Right ventricle myocardium superior (tissue), 1 donor: ENCODE measurements at regions not wholly inside any gene's neighbourhood (a gene's known extent, or its start where the extent isn't known, plus 50 kb on each side); places are given as distances from the start of the nearest gene placed in this dataset.

ENCODE experiments used
- ATAC-seq: fragments of 200-7000 bp; cut with Tn5 transposase; one replicate; pipeline ENCODE4 v1.9.1; 2020; ENCODE audit warnings: mild to moderate bottlenecking; ENCODE audit not compliant: poor library complexity
- DNase-seq: peaks from one replicate; pipeline ENCODE4 v3.0.0-alpha.2; 2020
- intact Hi-C: fragments of 100-400 bp; cut with DNase I; formaldehyde crosslinking; loops from one replicate; pipeline ENCODE4 v1.11.2; 2022
- donor health status: DM: no; HTN: yes; CAD: no; lungs with severe emphysema.

DNA sequence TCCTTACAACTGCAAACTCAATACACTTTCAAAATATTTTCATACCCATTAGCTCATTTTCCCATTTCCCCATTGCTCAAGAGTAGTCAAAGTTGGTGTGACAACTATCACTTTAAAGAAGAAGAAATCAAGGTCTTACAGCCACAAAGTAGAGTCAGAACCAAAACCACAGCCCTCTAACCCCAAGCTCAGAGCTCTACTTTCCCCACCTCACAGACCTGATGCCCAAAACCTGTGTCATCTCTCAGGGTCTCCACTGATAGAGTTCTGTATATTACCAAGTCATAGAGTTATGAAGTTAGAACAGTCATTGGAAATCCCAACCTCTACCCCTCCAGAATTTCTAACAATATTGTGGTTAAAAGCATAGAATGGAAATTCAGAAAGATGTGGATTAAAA lies 505.8 kb downstream of the RAB28 start:
- ATAC-seq (no peak), DNase-seq (no peak)
- intact Hi-C loops: no loop called here

DNA sequence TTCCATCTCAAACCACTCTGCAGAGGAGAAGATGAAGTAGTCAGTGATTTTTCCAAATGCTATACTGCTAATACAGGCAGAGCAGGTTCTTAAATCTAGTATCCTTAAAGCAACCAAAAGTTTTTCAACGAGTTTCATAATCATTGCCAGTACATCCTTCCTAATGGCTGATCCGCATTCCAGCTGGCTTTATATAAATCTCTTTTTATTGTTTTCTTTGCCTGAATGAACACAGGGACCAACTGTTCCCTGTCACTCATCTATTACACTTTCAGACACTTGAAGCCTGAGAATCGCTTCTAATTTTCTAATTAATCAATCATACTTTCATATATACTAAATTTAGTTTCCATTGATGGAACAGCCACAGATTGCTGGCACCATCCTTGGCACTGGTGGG lies 508.6 kb downstream of the RAB28 start:
- no peak for DNase-seq
- intact Hi-C loops: no loop called here
- no peak for ATAC-seq

DNA sequence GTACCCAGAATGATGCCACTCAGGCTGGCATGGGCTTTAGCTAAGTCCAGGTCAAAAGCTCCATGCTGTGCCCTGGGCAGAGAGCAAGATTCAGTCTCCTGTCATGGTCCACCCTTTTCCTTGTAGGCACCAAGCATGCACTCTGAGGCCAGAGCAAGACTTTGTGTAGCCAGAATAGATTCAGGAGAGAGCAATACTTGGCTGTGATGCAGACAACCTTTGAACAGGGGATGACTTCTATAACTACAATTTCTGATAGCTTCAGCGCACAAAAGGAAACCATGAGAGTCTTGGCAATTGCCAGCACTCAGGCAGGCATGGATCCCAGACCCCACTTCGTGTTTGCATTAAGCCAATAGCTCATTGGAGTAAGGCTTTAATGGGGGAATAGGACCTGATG lies 510.6 kb downstream of the RAB28 start:
- intact Hi-C loops: no loop called here
- DNase-seq (no peak), ATAC-seq (no peak)

DNA sequence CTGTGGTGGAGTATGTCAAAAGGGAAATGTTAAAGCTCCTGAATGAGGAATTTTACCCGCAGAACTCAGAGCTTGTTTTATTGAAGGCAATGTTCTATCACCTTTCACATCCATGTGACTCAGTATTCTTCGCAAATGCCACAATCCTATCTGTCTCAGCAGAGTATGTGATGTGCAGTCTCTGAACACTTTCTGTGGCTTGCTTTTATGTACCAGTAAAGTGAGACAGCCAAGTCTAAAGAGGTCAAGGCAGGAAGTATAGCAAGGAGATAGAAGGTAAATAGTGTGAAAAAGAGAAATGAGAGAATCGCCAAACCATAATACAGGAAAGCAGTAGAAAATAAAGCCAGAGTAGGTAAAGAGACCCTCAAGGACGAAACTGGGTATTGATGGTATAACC lies 515.8 kb downstream of the RAB28 start:
- no peak for DNase-seq
- no peak for ATAC-seq
- intact Hi-C loops: no loop called here

DNA sequence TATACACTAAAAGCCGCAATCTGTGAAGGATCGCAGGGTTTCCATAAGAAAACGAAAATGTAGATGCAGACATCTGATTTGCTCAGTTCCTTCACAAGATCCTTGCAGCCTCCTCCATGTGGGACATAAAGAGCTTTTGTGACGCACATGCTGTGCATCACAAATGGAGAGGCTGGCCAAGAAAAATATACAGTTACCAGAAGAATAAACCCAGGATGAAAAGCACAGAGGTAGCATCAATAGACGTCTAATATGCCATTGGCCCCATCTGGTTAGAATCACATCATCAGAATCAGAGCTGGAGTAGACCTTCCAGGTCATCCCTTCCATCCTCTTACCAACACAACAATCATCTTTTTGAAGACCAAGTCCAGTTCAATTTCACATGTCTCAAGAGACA lies 517.4 kb downstream of the RAB28 start:
- intact Hi-C loops: no loop called here
- ATAC-seq (no peak), DNase-seq (no peak)

DNA sequence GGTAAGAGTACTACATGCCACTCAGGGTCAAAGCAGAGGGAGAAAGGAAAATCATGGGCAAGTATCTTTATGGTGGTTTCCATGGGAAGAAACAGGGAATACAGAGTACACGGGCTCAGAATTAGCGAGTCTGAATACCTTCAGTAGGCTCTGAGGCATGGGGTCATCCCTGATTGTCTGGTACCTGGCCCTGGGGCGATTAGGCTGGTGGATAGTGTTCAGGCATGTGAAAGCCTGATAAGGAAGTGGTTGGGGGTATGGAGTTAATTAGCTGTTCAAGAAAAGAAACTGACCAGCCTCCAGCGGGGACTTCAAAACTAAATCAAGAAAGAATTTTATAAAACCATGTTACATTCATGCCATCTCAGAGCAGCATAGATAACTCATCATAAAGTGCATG lies 518.8 kb downstream of the RAB28 start:
- intact Hi-C loops: no loop called here
- DNase-seq (no peak), ATAC-seq (no peak)

DNA sequence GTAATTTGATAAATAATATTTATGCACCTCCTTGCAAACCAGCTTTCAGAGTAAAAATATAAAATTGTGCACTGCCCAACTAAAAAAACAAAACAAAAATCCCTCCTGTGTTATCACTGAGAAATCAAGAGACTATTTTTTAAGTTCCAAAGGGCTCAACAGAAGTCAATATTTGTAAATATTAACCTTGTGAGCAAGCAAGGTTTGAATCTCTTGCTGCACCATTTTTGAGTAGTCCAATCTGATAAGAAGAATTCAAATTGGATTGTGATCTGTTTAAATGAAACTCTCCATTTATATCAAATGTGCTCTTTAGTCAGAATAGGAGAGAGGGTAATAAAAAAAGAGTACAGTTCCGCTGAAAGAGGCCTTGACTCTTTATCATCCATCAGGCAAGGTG lies 520.2 kb downstream of the RAB28 start:
- intact Hi-C loops: no loop called here
- ATAC-seq (no peak), DNase-seq (no peak)

DNA sequence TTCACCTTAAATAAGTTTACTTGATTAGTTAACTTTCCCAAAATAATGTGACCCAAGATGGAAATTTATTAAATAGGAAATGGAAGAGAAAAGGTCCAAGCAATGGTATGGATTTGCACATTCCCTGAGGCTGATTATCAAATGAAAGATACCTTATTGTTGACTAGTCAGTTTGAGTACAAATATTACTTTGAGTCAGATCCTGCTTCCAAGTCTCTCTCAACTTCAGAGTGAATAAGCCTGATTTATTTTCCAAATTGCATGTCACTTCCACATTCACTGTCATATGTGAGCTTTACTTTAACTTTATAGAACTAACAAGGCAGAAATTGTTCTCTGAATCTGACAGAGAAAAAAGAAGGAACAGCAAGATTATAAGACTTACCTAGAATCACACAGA lies 520.8 kb downstream of the RAB28 start:
- ATAC-seq (no peak), DNase-seq (no peak)
- intact Hi-C loops: no loop called here

DNA sequence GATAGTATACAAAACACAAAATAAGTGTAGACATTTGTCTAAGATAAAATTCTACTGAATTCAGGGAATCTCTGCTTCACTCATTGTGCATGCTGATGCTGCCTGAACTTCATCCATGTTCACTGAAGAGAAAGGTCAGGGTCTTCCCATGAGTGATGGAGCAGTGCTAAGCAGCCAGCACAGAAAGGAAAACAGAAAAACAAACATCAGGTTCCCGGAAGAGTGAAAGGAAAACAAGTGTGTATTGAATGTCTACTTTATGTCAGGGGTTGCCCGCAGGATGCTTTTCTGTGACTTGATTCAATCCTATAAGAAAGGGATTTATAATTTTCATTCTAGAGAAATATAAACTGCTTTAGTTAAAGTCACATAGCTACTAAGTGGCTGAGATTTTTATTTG lies 522.4 kb downstream of the RAB28 start:
- intact Hi-C loops: no loop called here
- DNase-seq (no peak), ATAC-seq (no peak)

DNA sequence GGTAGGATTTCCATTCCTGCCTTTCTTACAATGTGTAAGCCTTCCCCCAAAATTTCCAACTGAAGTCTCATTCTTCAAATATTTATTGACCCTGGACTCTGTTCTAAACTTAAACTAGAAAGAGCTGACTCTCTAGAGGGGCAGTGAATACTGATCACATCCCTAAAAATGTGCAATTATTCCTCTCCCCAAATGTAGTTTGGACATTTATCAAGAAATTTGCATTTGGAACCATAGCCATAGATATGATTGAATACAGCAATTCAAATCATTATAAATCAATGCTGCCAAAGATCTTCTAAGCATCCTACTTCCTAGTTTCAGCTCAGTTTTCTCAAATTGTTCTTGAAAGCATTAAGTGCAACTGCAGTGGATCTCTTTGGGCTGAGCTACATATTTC lies 525.7 kb downstream of the RAB28 start:
- DNase-seq (no peak), ATAC-seq (no peak)
- intact Hi-C loops: no loop called here

DNA sequence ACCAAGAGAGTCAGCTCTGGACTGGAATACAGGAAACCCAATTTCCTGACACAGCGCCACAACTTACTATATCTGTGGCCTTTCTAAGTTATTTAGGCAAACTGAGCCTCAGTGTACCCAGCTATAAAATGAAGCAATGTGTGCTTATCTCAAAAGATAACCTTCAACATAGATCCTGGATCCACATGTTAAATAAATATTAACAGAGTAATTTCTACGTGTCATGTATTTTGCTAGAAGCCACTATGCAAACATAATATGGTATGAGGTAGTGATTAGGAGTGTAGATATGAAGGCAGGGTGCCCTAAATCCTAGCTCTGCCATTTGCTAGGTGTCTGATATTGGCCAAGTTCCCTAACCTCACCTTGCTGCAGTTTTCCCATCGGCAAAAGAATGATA lies 527.0 kb downstream of the RAB28 start:
- DNase-seq: no peak
- no peak for ATAC-seq
- intact Hi-C loops: no loop called here

DNA sequence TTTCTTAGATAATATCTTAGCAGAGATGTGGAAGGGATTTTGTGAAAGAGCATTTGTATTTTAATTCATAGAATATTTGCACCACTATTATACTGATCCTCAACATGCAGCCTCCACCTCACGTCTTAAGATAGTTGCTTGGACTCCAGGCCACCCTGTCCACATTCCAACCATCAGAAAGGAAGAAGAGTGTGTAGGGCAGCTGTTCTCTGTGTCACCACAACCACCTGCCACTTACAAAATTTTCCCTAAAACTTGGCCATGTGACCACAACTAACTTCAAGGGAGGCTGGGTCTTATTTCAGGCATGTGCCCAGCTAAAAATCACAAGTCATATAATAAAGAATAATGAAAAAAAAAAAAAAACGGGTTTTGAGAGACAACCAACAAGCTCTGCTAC lies 528.1 kb downstream of the RAB28 start:
- DNase-seq (no peak), ATAC-seq (no peak)
- intact Hi-C loops: no loop called here

DNA sequence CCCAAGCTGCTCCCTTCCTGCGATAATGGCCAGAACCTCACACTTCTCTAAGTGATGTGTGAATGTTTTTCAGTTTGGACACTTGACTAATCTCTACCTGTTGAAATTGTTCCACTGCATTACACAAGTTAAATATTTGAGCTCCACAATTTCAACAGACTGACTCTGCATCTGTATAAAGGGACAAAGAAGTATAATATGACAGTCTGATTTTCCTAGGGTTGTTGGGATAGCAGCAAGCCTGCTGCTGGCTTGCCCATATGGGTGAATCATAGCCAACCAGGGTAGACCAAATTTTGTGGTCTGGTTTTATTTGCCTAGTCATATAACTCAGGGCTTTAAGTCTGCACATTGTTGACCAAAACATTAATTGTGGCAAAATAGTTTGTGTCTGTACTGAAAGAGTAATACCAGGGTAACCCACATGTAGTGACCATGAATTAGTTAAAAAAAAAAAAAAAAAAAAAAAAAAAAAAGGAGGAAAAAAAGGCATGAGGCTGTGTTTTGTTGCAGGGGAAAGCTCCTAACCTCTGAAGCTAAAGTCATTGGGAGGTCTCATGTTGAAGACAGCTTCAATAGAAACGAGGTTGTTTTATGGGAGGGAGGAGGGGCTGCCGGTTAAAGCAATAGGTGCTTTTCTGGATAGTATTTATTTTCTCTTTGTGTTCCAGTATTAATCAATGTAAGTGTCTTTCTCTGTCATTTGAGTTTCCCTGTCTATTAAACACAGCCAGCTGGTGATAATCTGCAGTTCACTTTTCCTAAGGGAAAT lies 534.2 kb downstream of the RAB28 start:
- DNase-seq: no peak
- no peak for ATAC-seq
- intact Hi-C loops: no loop called here

DNA sequence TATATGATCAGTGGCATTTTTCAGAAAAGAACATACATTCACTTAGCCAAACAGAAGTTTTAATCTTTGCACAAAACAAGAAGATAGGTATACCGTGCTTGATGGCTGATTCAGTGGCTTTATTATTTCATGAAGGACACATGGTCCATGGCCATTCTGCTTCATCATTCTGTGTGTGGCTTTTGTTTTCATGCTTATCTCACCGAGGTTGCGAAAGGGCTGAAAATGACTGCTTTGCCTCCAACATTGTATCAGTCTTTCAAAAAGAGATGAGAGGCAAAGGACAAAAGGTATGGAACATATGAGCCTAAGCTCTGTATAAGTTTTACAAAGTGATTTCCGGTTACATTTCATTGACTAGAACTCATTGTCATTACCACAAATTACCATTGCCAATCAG lies 541.1 kb downstream of the RAB28 start:
- DNase-seq (no peak), ATAC-seq (no peak)
- intact Hi-C loops: no loop called here

DNA sequence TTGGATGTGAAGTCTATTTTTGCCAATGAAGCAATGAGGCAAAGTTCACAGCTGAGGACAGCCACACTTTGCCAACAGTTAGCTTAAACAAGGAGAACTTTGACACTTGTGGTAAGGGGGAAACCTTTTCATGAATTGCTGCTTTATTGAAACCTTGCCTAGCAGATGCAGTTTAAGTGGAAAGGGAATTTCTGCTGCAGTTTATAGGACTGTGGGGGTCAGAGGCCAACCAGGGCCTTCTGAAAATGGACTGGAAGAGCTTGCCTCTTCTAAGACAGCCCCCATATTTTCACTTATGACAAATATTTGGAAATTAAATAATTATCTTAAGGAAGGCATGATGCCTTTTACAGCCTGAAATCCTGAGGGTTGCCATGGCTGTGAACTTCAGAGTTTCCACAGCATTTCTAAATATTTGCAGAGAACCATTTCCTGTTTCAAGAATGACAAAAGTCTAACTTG lies 550.3 kb downstream of the RAB28 start:
- DNase-seq: no peak
- intact Hi-C loops: no loop called here
- ATAC-seq: no peak

DNA sequence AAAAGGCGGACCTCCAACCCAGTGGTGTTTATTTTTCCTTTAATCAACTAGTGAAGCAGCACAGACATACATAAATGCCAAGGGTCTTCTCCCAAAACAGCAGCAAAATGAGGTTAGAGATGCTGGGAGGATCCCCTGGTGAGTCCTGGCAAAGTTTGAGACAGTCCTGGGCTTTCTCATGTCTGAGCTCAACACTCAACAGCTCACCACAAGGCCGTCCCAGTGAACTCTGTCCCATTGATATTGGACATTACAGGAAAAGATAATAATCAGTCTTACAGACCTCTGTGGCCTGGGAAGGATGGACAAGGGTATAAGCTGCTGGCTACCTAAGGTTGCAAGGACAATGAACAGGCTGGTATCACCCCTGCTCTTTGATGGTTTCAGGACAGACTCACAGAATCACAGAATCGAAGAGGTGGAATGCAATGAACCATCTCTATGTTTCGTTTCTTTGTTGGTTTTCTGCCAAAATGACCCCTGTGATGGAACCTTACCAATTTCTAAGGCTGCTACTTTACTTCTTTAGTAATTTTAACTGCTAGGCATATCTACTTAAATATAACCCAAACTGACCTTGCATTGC lies 551.8 kb downstream of the RAB28 start:
- intact Hi-C loops: no loop called here
- no peak for ATAC-seq
- no peak for DNase-seq

DNA sequence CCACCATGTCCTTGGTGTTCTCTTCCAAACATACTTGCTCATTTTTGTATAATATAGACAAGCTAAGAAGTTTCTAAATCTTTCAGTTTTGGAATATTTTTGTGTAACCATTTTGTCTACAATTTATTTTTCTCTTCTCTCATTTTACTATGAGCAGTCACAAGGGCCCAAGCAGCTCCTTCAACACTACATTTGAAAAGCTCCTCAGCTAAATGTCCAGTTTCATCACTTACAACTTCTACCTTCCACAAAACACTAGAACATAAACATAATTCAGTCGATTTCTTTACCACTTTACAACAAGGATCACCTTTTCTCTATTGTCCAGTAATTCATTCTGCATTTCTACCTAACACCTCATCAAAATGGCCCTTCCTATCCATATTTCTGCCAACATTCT lies 554.4 kb downstream of the RAB28 start:
- intact Hi-C loops: no loop called here
- DNase-seq (no peak), ATAC-seq (no peak)

DNA sequence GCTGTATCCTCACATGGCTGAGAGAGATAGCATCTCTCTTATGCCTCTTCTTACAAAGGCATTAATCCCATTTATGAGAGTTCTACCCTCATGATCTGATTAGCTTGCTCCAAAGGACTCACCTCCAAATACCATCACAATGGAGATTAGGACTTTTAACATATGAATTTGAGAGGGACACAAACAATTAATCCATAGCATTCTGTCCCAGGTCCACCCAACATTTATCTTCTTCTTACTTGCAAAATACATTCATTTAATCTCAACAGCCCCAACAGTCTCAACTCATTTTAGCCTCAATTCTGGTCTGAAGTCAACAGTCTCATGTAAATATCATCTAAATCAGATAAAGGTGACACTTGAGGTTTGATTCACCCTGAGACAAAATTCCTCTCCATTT lies 555.4 kb downstream of the RAB28 start:
- DNase-seq (no peak), ATAC-seq (no peak)
- intact Hi-C loops: no loop called here

DNA sequence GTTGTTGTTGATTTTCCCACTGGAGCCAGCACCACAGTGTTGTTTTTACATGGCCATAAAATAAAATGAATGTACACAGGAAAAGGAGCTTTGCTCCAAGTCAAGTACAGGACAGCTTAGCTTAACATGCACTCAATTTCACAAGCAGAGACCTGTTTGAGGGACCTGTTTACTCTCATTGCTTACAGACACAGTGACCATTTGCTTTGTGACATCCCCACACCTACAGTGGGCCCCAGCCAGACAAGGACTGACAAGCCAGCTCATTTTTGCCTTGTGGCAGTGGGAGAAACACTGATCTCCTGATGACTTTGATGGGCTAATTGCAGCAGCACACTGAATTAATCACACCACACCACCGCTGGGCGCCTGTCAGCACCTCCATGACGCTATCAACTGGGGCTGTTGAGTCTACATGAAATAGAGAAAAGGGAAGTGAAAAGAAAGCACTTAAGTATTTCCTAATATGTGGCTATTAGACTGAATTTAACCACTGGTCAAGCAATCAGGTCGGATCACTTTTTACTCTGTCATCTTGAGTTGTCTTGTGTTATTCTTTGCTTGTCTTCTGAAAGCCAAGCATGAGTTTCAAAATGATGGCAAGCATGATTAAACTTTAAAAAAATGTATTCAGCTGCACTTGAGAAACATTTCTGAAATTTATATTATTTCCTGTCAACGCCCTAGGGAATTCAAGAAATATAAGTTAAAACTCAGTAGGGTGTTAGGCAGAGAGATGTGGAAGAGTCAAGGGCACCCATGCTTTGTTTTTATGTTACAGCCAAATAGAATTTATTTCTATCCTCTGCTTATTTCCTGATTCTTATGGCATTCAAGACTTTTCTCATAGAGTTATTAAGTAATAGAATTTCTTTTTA lies 557.7 kb downstream of the RAB28 start:
- intact Hi-C loops: no loop called here
- DNase-seq: no peak
- no peak for ATAC-seq

DNA sequence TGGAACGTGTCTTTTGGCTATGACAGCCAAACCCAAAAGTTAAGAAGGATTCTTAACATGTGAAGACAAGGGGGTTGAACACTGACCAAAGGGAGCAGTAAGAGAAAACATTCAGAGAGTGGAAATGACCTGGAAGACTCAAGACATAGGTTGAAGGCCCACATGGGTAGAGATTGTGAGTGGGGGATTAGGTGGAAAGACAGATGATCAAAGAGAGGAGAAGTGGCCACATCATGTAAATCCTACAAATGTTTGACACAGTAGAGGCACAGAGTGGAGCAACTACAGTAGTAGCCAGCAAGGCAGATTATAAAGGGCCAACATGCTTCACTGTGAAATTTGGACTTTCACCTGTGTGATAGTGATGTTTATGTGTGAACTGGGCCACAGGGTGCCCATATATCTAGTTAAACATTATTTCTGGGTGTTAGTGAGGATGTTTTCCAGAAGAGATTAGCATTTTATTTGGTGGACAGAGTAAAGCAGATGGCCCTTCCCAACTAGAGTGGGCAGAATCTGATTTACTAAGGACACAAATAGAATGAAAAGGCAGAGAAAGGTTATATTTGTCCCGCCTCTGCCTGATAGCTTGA lies 559.3 kb downstream of the RAB28 start:
- DNase-seq: no peak
- ATAC-seq: no peak
- intact Hi-C loops: no loop called here
